ENCODE measurements at regions not wholly inside any gene's neighbourhood (a gene's known extent, or its start where the extent isn't known, plus 50 kb on each side); places are given as distances from the start of the nearest gene placed in this dataset.
A peak's percentile ranks its signal among the peaks of the same experiment; 100 is the strongest.

DNA sequence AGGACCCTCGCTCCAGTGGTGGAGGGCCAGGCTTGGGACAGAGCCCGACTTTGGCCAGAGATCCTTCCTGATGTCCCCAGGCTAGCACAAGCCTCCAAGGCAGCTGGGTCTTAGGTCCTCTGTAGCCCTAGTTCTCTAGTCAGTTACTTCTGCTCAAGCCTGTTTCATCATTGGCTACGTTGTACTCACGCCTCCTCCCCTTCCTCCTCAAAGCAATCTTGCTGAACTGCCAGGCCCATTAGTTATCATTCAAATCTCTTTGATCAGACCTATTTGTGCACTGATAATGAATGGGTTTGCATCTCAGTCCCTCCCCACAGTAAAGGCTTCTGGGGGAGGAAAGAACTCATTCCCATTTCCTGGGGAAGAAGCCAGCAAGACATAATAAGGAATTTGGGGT, 256.8 kb downstream of the NFATC2 start:
- no peaks in the 10 kb centered on the region for H3K79me1 ChIP-seq (ENCODE audit: low read depth in 1 of 2, low read length in 2 of 2)
- H3K27ac ChIP-seq (ENCODE audit: insufficient read depth, low read length): no peak overlapping the region
- H3K4me1 ChIP-seq (ENCODE audit: control insufficient read depth, insufficient read depth, low read length): no peaks in the 10 kb centered on the region
- H2AK5ac ChIP-seq (ENCODE audit: low read depth, low read length): no peak overlapping the region
- no peak overlapping the region for H3K18ac ChIP-seq (ENCODE audit: low read depth, low read length)
- H3K23ac ChIP-seq (ENCODE audit: low read depth, low read length): no peak overlapping the region
- in situ Hi-C loops (cut with MboI; ENCODE audit: low sequenced_read_pairs): no loop called here
- H2AK9ac ChIP-seq (replicated peaks; ENCODE audit: low read depth, low read length, poor library complexity): peak overlapping the region; percentile 48
- DNase-seq: no peak
- no peak overlapping the region for H3K14ac ChIP-seq (replicated peaks; ENCODE audit: low read depth, low read length)
- H3K4me3 ChIP-seq (ENCODE audit: insufficient read depth, low read depth, low read length): no peak overlapping the region
- H3K27me3 ChIP-seq (ENCODE audit: control insufficient read depth, insufficient read depth, low read length): peaks cover 14% of the 10 kb centered on the region
- H3K9ac ChIP-seq (ENCODE audit: low read depth, low read length): no peak overlapping the region
- no peak for TF ChIP-seq NFE2L2 (IDR thresholded peaks at IDR 0.05; ENCODE audit: low read depth, low read length)
- no peak for TF ChIP-seq SMC3 (IDR thresholded peaks at IDR 0.05; ENCODE audit: low read depth, low read length)
- TF ChIP-seq, protein P1, sequence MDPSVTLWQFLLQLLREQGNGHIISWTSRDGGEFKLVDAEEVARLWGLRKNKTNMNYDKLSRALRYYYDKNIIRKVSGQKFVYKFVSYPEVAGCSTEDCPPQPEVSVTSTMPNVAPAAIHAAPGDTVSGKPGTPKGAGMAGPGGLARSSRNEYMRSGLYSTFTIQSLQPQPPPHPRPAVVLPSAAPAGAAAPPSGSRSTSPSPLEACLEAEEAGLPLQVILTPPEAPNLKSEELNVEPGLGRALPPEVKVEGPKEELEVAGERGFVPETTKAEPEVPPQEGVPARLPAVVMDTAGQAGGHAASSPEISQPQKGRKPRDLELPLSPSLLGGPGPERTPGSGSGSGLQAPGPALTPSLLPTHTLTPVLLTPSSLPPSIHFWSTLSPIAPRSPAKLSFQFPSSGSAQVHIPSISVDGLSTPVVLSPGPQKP (IDR thresholded peaks at IDR 0.05; ENCODE audit: borderline replicate concordance, low read depth, low read length): no peak
- no peak for TF ChIP-seq POLR2A (IDR thresholded peaks at IDR 0.05; ENCODE audit: low read depth, low read length)
- no peak for TF ChIP-seq BHLHE40 (IDR thresholded peaks at IDR 0.05; ENCODE audit: low read depth, low read length)
- TF ChIP-seq RCOR1 (IDR thresholded peaks at IDR 0.05; ENCODE audit: insufficient replicate concordance, low read length): no peak
- TF ChIP-seq, protein P2, sequence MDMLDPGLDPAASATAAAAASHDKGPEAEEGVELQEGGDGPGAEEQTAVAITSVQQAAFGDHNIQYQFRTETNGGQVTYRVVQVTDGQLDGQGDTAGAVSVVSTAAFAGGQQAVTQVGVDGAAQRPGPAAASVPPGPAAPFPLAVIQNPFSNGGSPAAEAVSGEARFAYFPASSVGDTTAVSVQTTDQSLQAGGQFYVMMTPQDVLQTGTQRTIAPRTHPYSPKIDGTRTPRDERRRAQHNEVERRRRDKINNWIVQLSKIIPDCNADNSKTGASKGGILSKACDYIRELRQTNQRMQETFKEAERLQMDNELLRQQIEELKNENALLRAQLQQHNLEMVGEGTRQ (IDR thresholded peaks at IDR 0.05; ENCODE audit: low read depth, low read length): no peak
- no peak for TF ChIP-seq CHD1 (IDR thresholded peaks at IDR 0.05; ENCODE audit: low read depth, low read length)
- no peak for TF ChIP-seq RFX5 (IDR thresholded peaks at IDR 0.05; ENCODE audit: low read depth, low read length)
- no peak for TF ChIP-seq MAZ (IDR thresholded peaks at IDR 0.05; ENCODE audit: borderline replicate concordance, low read depth, low read length)
- TF ChIP-seq, protein P3, sequence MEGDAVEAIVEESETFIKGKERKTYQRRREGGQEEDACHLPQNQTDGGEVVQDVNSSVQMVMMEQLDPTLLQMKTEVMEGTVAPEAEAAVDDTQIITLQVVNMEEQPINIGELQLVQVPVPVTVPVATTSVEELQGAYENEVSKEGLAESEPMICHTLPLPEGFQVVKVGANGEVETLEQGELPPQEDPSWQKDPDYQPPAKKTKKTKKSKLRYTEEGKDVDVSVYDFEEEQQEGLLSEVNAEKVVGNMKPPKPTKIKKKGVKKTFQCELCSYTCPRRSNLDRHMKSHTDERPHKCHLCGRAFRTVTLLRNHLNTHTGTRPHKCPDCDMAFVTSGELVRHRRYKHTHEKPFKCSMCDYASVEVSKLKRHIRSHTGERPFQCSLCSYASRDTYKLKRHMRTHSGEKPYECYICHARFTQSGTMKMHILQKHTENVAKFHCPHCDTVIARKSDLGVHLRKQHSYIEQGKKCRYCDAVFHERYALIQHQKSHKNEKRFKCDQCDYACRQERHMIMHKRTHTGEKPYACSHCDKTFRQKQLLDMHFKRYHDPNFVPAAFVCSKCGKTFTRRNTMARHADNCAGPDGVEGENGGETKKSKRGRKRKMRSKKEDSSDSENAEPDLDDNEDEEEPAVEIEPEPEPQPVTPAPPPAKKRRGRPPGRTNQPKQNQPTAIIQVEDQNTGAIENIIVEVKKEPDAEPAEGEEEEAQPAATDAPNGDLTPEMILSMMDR (conservative IDR thresholded peaks at IDR 0.05; ENCODE audit: low read depth, low read length): no peak
- TF ChIP-seq CEBPB (IDR thresholded peaks at IDR 0.05; ENCODE audit: low read depth, low read length): no peak
- no peak for TF ChIP-seq FOS (IDR thresholded peaks at IDR 0.05; ENCODE audit: low read depth, low read length)
- TF ChIP-seq RAD21 (IDR thresholded peaks at IDR 0.05; ENCODE audit: low read length): no peak
- TF ChIP-seq MAFK (IDR thresholded peaks at IDR 0.05; ENCODE audit: low read depth, low read length): no peak
- no peak overlapping the region for H2BK20ac ChIP-seq (ENCODE audit: low read depth, low read length)
- H3K56ac ChIP-seq (ENCODE audit: extremely low read depth, insufficient read depth, low read length): no peak overlapping the region
- dilution Hi-C loops (cut with HindIII; ENCODE audit: low sequenced_read_pairs, unreplicated experiment): no loop called here
- POLR2A ChIA-PET (ENCODE audit: unreplicated experiment): no interaction called here
- peaks cover 6% of the 10 kb centered on the region for H3K9me3 ChIP-seq (ENCODE audit: control insufficient read depth, insufficient read depth, low read length)
- no peak overlapping the region for H3K4me2 ChIP-seq (ENCODE audit: low read depth, low read length)
- H2BK15ac ChIP-seq (ENCODE audit: low read depth, low read length): no peak overlapping the region
- 79% methylated on average over 2 of the region's 4 CpGs; no CpG with 5 or more reads in 1 of the 2 experiments for WGBS, 2 experiments (ENCODE audit: extremely low coverage in 2 of 2, insufficient read length in 1 of 2)
- no peak overlapping the region for H4K5ac ChIP-seq (ENCODE audit: low read depth, low read length)
- no peak overlapping the region for H3K4ac ChIP-seq (ENCODE audit: low read depth, low read length)
- H2BK120ac ChIP-seq (ENCODE audit: low read depth, low read length): no peak overlapping the region
- no peak overlapping the region for H2BK5ac ChIP-seq (ENCODE audit: low read depth, low read length, poor library complexity, severe bottlenecking)
- CTCF ChIA-PET: no interaction called here
- no peaks in the 10 kb centered on the region for H3K36me3 ChIP-seq (ENCODE audit: control insufficient read depth, insufficient read depth, low read length)
- no TSS peak for BruUV-seq (replicated peaks)
- no peaks in the 10 kb centered on the region for H4K20me1 ChIP-seq (ENCODE audit: insufficient read depth, low read length)
- no peaks in the 10 kb centered on the region for H3K9me1 ChIP-seq (ENCODE audit: insufficient read depth, low read length)
- H4K8ac ChIP-seq (ENCODE audit: low read depth in 2 of 2, low read length in 2 of 2): no peak overlapping the region
- ATAC-seq (ENCODE audit: low read depth): no peak
- H2AFZ ChIP-seq (replicated peaks; ENCODE audit: low read length, poor library complexity): no peak overlapping the region
- no peak overlapping the region for H4K91ac ChIP-seq (ENCODE audit: insufficient read depth, low read depth, low read length)
- intact Hi-C loops (cut with micrococcal nuclease): loop anchor here (5.0 kb wide), 1 partner anchor 48 kb away; no protein-coding TSS in a partner anchor

All from IMR-90 (cell line).